HepG2 (cell line): ENCODE measurements at regions not wholly inside any gene's neighbourhood (a gene's known extent, or its start where the extent isn't known, plus 50 kb on each side); places are given as distances from the start of the nearest gene placed in this dataset.

Source experiments
- EEA1 ChIP-seq: sonication (generic); formaldehyde crosslinking; IDR thresholded peaks from 2 replicates; pipeline ENCODE4 v1.5.1; 2020; ENCODE audit warnings: mild to moderate bottlenecking, missing genetic modification reagents, borderline replicate concordance
- EP300 ChIP-seq, 3 experiments: sonication (generic) in 1 of 3; formaldehyde crosslinking in 1 of 3; IDR thresholded peaks; 2 replicates each; pipeline versions ENCODE4 v1.5.1 to v1.6.1; 2011 to 2020; ENCODE audit warnings: low read depth in 2 of 3, low read length in 2 of 3, borderline replicate concordance in 1 of 3, improper control_type of control experiment in 1 of 3, mild to moderate bottlenecking in 1 of 3, missing genetic modification reagents in 1 of 3, moderate library complexity in 1 of 3
- HCFC1 ChIP-seq: fragments of 150-350 bp; IDR thresholded peaks from 2 replicates; pipeline ENCODE4 v1.6.1; 2014; ENCODE audit warnings: low read depth, low read length
- KDM6A ChIP-seq: IDR thresholded peaks from 2 replicates; pipeline ENCODE4 v1.6.1; 2016; ENCODE audit warnings: low read depth
- NPAS2 ChIP-seq: sonication (generic); formaldehyde crosslinking; IDR thresholded peaks from 2 replicates; pipeline ENCODE4 v1.8.0; 2022; ENCODE audit warnings: mild to moderate bottlenecking, missing genetic modification reagents, borderline replicate concordance
- RAD51 ChIP-seq: fragments of 450-650 bp; IDR thresholded peaks from 2 replicates; pipeline ENCODE4 v1.6.1; 2016; ENCODE audit warnings: borderline replicate concordance
- RXRA ChIP-seq: sonication (generic); formaldehyde crosslinking; IDR thresholded peaks from 2 replicates; pipeline ENCODE4 v1.5.1; 2020; ENCODE audit warnings: missing genetic modification reagents
- SALL1 ChIP-seq: sonication (generic); formaldehyde crosslinking; IDR thresholded peaks from 2 replicates; pipeline ENCODE4 v1.8.0; 2022; ENCODE audit warnings: mild to moderate bottlenecking, missing genetic modification reagents
- SP4 ChIP-seq: sonication (generic); formaldehyde crosslinking; IDR thresholded peaks from 2 replicates; pipeline ENCODE4 v1.8.1; 2023; ENCODE audit warnings: mild to moderate bottlenecking, missing genetic modification reagents
- TAF1 ChIP-seq: sonication (generic); formaldehyde crosslinking; IDR thresholded peaks from 2 replicates; pipeline ENCODE4 v1.4.0; 2020; ENCODE audit warnings: missing genetic modification reagents
- THYN1 ChIP-seq: sonication (generic); formaldehyde crosslinking; IDR thresholded peaks from 2 replicates; pipeline ENCODE4 v1.8.1; 2023; ENCODE audit warnings: low read depth, mild to moderate bottlenecking, moderate library complexity, missing genetic modification reagents, borderline replicate concordance
- TIGD3 ChIP-seq: sonication (generic); formaldehyde crosslinking; IDR thresholded peaks from 2 replicates; pipeline ENCODE4 v1.5.1; 2020; ENCODE audit warnings: mild to moderate bottlenecking, missing genetic modification reagents, borderline replicate concordance
- ZNF557 ChIP-seq: sonication (generic); formaldehyde crosslinking; IDR thresholded peaks from 2 replicates; pipeline ENCODE4 v1.4.0; 2020; ENCODE audit warnings: missing genetic modification reagents
- ZUFSP ChIP-seq: sonication (generic); formaldehyde crosslinking; IDR thresholded peaks from 2 replicates; pipeline ENCODE4 v1.9.0; 2021; ENCODE audit warnings: missing genetic modification reagents, mild to moderate bottlenecking, borderline replicate concordance
- TF ChIP-seq, protein P1 (sequence below): sonication (generic); formaldehyde crosslinking; IDR thresholded peaks from 2 replicates; pipeline ENCODE4 v1.4.0; 2020; ENCODE audit warnings: missing genetic modification reagents
- TF ChIP-seq, protein P2 (sequence below): sonication (generic); formaldehyde crosslinking; IDR thresholded peaks from 2 replicates; pipeline ENCODE4 v1.4.0; 2020; ENCODE audit warnings: mild to moderate bottlenecking, missing genetic modification reagents

- TF ChIP-seq ZUFSP (CRISPR knock-in tag), result no peak
- TF ChIP-seq KDM6A (CRISPR knock-in tag), result no peak
- TF ChIP-seq, protein P1, sequence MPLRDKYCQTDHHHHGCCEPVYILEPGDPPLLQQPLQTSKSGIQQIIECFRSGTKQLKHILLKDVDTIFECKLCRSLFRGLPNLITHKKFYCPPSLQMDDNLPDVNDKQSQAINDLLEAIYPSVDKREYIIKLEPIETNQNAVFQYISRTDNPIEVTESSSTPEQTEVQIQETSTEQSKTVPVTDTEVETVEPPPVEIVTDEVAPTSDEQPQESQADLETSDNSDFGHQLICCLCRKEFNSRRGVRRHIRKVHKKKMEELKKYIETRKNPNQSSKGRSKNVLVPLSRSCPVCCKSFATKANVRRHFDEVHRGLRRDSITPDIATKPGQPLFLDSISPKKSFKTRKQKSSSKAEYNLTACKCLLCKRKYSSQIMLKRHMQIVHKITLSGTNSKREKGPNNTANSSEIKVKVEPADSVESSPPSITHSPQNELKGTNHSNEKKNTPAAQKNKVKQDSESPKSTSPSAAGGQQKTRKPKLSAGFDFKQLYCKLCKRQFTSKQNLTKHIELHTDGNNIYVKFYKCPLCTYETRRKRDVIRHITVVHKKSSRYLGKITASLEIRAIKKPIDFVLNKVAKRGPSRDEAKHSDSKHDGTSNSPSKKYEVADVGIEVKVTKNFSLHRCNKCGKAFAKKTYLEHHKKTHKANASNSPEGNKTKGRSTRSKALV (CRISPR knock-in tag), result no peak
- TF ChIP-seq RXRA (CRISPR knock-in tag), result peak; percentile 68
- no peak for TF ChIP-seq HCFC1
- no peak for TF ChIP-seq ZNF557 (CRISPR knock-in tag)
- no peak for TF ChIP-seq RAD51
- TF ChIP-seq TIGD3 (CRISPR knock-in tag), result no peak
- TF ChIP-seq EP300 (IDR thresholded peaks at IDR 0.05; ENCODE audit: low read depth in 2 of 2, low read length in 2 of 2), result peak in 1 of 2 experiments; percentile 80; a peak in 2 of 4 replicates
- TF ChIP-seq EP300 (CRISPR knock-in tag; IDR thresholded peaks at IDR 0.05; ENCODE audit: borderline replicate concordance), result peak; percentile 80; the same call in 1 of the 2 replicates
- TF ChIP-seq NPAS2 (CRISPR knock-in tag), result no peak
- no peak for TF ChIP-seq THYN1 (CRISPR knock-in tag)
- TF ChIP-seq EEA1 (CRISPR knock-in tag), result no peak
- TF ChIP-seq TAF1 (CRISPR knock-in tag), result no peak
- peak; percentile 95 for TF ChIP-seq SALL1 (CRISPR knock-in tag)
- TF ChIP-seq SP4 (CRISPR knock-in tag), result no peak
- TF ChIP-seq, protein P2, sequence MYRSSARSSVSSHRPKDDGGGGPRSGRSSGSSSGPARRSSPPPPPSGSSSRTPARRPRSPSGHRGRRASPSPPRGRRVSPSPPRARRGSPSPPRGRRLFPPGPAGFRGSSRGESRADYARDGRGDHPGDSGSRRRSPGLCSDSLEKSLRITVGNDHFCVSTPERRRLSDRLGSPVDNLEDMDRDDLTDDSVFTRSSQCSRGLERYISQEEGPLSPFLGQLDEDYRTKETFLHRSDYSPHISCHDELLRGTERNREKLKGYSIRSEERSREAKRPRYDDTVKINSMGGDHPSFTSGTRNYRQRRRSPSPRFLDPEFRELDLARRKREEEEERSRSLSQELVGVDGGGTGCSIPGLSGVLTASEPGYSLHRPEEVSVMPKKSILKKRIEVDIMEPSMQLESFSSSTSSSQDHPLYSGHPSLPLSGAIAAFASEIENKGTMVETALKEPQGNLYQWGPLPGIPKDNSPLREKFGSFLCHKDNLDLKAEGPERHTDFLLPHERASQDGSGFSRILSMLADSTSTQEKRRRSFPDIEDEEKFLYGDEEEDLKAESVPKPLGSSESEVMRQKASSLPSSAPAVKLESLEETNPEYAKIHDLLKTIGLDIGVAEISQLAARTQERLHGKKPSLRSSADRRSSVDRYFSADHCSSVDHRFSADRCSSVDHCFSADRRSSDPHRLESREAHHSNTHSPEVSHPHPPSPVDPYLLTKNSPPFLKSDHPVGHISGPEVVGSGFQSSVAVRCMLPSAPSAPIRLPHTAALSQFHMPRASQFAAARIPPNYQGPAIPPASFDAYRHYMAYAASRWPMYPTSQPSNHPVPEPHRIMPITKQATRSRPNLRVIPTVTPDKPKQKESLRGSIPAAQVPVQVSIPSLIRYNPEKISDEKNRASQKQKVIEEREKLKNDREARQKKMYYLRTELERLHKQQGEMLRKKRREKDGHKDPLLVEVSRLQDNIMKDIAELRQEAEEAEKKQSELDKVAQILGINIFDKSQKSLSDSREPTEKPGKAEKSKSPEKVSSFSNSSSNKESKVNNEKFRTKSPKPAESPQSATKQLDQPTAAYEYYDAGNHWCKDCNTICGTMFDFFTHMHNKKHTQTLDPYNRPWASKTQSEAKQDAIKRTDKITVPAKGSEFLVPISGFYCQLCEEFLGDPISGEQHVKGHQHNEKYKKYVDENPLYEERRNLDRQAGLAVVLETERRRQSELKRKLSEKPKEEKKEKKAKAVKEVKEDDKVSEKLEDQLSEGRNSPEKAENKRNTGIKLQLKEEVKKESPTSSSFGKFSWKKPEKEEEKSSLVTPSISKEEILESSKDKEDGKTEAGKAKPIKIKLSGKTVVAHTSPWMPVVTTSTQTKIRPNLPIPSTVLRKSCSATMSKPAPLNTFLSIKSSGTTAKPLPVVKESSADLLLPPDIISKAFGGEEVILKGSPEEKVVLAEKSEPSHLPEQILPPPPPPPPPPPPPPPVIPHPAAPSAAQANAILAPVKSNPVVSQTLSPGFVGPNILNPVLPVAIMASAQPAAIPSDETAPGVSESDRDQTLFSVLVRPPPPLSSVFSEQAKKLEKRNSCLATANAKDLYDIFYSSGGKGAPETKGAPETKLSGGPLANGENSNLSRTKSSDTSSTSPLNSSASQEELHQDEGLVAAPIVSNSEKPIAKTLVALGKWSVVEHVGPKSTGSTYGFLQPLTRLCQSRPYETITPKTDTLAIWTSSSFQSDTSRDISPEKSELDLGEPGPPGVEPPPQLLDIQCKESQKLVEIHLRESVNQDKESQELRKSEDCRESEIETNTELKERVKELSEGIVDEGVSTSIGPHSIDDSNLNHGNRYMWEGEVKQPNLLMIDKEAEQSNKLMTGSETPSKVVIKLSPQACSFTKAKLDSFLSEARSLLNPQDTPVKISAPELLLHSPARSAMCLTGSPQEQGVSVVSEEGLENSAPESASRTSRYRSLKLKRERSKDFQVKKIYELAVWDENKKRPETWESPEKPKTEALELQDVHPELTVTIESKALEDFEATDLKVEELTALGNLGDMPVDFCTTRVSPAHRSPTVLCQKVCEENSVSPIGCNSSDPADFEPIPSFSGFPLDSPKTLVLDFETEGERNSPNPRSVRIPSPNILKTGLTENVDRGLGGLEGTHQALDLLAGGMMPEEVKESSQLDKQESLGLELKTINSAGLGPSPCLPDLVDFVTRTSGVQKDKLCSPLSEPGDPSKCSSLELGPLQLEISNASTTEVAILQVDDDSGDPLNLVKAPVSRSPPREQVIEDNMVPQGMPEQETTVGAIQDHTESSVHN (CRISPR knock-in tag), result no peak
These were observed 51.7 kb upstream of the IGFBP3 start (continued) for GRCh38 chr7:45972629-45973312.
